ENCODE measurements at regions not wholly inside any gene's neighbourhood (a gene's known extent, or its start where the extent isn't known, plus 50 kb on each side); places are given as distances from the start of the nearest gene placed in this dataset.

DNA sequence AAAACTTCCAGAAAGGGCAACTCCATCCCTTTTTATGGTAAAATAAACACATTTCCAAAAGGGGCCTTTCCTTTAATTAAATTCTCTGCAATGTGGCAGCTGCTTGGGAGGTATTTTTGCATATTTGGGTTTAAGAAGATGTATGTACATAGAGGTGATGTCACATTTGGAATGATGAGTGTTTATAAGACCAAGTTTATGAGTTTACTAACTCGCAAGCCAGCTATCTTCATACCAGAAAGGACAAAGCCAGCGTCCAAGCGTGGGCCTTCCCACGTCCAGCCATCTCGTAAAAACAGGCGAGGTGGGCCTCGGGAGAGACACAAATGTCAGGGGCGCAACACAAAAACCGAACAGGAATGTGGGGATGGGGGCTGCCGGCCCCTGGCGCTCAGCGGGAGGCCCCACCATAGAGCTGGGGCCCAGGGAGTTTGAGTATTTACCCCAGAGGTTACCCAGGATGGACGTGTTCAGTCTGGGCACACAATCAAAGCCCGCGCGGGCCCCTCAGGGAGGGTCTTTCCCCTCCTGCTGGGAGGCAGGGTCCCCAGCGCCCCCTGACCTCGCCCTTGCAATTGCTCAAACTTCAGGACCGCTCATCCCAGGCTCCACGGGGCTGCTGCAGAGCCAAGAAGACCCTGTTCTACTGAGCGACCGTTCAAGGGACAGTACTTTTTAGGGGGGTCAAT, 137.3 kb downstream of the TWIST2 start:
- DNase-seq (ENCODE audit: low read depth in 2 of 2), result no peak

DNA sequence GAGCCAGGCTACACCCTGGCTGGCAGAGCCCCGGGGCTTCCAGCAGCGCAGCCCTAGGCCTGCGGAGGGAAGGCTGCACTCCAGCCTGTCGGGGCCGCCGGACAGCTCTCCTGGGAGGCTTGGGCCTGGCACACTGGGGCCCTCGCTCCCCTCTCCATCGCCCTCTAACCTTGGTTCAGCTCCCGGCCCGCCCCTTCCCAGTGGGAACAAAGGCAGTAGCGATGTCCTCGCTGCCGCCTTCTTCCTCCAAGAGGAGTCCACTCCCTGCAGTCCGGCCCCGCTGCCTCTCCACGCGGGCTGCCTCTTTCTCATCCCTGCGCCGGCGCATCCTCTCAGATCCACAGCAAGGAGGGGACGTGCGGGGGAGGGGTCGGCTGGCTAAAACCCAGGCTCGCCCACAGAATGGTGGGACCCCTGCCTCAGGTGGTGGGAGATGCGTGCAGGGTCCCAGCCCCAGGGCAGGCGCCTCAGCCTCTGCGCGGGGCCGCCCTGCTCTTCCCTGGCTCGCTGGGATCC, 138.1 kb downstream of the TWIST2 start:
- DNase-seq (ENCODE audit: low read depth in 2 of 2), result no peak

DNA sequence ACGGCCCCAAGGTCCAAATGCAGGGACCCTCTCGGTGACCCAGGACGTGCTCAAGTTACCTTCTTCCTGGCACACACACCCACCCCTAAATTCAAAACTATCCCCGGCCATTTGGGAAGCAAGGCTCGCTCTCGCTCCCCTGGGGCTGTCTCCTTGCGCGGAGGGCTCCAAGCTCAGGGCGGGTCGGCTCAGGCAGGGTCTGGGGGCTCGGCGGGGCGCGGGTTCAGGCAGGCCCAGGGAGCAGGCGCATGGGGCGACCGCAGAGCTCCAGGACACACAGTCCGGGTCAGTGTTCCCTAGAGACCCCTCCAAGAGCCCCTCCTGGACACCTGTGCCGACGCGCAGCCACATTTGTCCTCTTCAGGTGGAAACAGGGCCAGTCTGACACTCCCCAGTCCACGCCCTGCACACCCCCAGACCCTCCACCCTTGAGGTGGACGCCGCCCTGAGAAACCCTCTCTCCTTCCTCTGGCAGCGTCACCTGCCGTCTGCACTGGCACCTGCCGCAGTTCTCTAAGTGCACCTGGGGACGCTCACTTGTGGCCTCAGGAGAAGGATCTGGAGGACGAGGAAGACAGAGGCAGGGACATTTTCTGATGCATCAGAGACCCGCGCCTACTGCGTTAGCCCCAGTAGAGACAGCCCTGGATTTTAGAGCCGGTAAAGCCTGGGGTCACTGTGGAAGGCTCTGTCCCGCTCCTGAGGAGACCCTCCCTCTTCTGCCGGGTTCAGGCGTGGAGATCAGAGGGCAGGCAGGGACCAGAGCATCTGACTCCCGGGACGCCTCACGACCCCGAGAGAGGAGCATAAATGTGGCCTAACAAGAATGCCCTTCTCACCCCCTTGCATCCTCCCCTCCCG, 138.8 kb downstream of the TWIST2 start:
- no peak for DNase-seq (ENCODE audit: low read depth in 2 of 2)

DNA sequence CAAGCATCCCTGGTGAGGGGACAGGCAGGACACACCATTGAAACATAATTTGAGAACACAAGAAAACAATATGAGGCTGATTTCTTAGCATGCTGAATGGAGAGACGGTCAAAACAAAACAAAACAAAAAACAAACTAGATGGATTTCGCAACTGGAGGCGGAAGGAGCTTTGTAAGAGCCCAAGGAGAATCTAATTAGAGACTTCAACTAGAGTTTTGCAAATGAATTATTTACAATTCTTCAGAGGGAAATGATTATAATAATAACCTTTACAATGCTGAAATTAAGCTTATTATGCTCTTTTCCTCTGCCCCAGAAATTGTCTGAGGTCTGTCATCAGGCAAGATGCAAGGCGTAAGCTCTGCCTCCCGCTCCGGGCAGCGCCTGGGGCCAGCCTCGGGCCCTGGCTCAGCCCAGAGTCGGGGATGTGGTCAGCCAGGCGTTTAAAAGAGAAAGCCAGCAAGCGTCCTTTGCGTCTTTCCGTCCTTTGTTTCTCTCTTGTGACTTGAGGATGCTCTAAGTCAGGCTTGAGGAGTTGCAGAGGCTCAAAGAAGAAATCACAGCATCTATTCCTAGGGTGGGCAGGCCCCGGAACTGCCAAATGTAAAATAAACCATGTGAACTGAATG, 139.6 kb downstream of the TWIST2 start:
- DNase-seq (ENCODE audit: low read depth in 2 of 2), result no peak

DNA sequence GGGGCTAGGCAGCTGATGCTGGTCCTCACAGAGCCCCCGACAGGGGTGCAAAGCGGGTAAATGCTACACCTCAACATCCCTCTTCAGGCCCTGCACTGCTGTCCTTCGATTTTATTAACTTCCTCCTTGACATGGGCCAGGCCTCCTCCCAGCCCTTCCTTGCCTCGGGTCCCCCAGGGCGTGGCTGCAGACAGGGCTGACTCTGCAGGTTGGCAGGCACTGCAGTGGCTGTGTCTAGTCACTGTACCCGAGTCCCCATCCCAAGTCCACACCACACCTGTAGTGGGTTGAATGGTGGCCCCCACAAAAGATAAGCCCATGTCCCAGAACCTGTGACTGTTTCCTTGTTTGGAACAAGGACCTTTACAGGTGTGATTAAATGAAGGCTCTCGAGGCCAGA, 140.2 kb downstream of the TWIST2 start:
- DNase-seq (ENCODE audit: low read depth in 2 of 2), result no peak

DNA sequence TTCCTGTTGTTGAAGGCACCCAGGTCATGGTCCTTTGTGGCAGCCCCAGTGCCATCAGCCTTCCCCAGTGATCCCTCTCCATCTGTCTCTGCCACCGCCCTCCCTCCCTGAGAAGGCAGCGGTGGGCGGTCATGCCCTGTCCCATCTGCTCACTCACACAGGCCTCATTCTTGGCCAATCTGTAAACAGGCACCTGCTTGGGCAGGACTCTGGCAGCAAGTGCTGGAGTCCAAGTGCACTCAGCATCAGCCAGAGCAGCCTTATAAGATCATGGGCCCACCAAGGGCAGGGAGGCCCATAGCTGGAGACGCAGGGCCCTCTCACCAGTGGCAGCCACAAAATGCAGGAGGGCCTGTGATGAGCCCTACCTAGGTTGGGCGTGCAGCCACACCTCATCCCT, 140.9 kb downstream of the TWIST2 start:
- no peak for DNase-seq (ENCODE audit: low read depth in 2 of 2)

DNA sequence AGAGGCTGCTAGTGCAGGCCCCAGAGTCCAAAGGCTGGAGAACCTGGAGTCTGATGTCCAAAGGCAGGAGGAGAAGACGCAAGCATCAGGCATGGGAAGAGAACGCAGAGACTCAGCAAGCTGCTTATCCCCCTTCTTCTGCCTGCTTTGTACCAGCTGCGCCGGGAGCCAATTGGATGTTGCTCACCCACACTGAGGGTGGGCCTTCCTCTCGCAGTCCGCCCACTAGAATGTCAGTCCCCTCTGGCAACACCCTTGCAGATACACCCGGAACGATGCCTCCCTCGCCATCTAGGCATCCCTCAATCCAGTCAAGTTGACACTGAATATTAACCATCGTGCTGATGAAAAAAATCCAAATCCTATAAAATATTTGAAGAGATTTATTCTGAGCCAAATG, 141.6 kb downstream of the TWIST2 start:
- DNase-seq (ENCODE audit: low read depth in 2 of 2), result no peak

DNA sequence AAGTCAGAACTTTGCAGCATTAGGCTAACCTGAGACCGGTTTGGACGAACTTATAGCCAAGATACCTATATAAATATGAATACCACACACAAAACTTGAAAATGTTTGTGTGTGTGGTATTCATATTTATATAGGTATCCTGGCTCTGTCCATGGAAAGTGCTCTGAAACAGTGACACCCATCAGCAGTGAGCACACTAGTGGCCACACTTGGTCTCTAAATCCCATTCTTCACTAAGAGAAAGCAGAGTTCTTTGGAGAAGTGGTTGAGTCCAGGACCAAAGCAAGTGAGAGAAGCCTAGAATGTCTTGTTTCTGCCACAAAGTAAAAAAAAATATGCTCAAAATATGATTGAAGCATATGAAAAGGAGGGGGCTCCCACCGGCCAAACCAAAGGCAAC, 146.5 kb downstream of the TWIST2 start:
- no peak for DNase-seq (ENCODE audit: low read depth in 2 of 2)

DNA sequence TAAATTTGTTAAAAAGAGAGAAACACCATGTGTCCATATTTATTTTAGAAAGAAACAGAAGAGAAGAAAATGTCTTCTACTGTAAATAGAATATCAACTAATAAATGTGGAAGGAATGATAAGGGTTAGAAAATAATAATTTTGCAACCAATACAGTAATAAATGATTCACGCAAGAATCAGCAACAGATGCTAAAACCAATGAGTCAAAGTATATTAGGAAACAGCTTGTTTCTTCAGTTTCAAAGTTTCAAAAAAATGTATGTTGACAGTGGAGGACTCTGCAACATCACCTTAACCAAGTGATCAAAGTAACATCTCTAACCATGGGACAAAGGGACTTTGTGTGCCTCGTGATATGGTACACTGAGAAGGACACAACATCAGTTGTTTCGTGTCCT, 147.0 kb downstream of the TWIST2 start:
- DNase-seq (ENCODE audit: low read depth in 2 of 2), result no peak

DNA sequence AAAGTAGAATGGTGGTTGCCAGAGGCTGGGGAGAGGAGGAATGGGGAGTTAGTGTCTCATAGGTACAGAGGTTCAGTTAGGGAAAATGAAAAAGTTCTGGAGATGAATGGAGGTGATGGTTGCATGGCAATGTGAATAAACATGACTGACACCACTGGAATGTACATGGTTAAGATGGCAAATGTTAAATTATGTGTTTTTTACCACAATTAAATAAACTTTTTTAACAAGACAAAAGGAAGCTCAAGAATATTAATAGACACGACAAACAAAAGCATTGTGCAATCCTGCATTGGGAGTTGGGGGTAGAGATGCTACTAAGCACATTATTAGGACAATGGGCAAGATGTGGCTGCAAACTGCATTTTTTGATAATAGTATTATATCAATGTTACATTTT, 147.7 kb downstream of the TWIST2 start:
- no peak for DNase-seq (ENCODE audit: low read depth in 2 of 2)

DNA sequence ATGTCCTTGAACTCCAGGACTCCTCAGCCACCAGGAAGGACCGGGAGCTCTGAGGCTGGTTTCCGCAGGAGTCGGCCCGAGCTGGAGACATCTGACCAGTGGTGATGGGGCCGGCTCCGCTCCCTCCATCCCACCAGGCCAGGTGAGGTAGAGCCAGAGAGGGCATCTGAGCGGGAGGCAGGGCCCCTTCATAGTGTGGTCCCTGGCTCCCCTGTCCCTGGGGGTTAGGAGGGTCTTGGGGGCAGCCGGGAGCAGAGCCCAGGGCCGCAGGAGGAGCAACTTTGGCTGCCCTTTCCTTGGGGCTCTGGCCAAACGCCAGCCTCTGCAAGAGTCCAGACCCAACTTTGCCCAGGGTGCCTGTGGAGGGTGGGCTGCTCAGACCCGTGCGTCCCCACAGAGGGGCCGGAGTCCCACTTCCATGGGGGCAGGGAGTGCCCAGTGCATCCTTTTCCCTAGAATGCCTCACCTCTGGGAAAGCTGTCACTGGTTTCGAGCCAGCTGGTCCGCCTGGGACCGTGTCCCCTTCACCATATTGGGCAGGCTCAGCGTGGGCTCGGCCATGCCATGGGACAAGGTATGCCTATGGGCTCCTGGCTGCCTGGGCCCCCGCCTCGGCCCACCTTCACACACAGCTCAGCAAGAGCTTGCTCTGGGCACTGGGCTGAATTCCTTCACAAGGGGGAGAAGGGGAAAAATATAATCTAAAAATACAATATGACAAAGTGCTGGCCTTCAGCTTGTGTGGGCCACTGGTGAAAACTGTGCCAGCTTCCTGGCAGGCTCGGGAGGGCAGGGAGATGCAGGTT, 148.6 kb downstream of the TWIST2 start:
- no peak for DNase-seq (ENCODE audit: low read depth in 2 of 2)

DNA sequence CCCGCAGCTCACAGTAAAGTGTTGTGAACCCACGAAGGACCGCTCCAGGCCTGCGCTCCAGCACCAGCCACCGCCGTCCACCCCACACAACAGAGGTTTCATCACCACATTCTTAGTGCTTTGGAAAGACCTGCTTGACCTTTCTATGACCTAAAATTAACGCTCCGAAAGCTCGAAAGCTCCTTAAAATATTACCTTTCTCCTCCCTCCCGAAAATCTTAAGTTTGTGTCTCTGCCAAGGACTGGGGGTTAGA, 149.2 kb downstream of the TWIST2 start:
- no peak for DNase-seq (ENCODE audit: low read depth in 2 of 2)

DNA sequence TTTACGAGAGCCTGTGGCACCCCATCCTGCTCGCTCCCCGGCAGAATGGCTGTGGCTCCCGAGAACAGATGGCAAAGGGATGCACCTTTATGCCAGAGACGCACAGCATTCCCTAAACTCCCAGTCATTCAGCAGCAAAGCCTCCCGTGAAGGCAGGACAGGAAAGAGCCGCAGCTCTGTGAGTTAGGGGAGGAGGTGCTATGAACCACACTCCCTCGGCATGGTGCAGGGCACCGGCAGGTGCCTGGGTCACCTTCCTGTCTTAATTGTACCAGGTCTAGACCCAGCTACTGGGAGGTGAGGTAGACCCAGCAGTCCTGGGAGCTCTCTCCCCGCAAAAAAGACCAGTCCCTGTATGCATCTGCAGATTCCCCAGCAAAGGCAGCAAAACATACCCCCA, 149.8 kb downstream of the TWIST2 start:
- no peak for DNase-seq (ENCODE audit: low read depth in 2 of 2)

Data from fibroblast of skin of left biceps (primary cell).